ENCODE measurements at regions not wholly inside any gene's neighbourhood (a gene's known extent, or its start where the extent isn't known, plus 50 kb on each side); places are given as distances from the start of the nearest gene placed in this dataset.

GRCh38 chr12:45654002-45654665 lies 75.4 kb upstream of the ARID2 start:
- Histone ChIP-seq H3K27ac (ENCODE audit: low read depth, low read length) (no peak overlapping the region), H4K8ac (ENCODE audit: low read depth, low read length) (no peak overlapping the region), H2BK5ac (ENCODE audit: low read depth, low read length, poor library complexity) (no peak overlapping the region), H3K4me3 (ENCODE audit: low read depth, low read length) (no peak overlapping the region), H3K4me2 (ENCODE audit: low read length) (no peak overlapping the region), H3K79me1 (ENCODE audit: low read length) (no peaks in the 10 kb centered on the region), H4K91ac (ENCODE audit: low read depth, low read length) (no peak overlapping the region), H3K18ac (ENCODE audit: low read length) (no peak overlapping the region), H3K4me1 (ENCODE audit: control insufficient read depth in 1 of 2, insufficient read depth in 2 of 2, low read length in 2 of 2) (no peaks in the 10 kb centered on the region), H2BK12ac (ENCODE audit: low read length) (no peak overlapping the region), H3K9me3 (ENCODE audit: insufficient read depth, low read depth, low read length) (no peaks in the 10 kb centered on the region), H2BK120ac (ENCODE audit: insufficient read depth, low read length, poor library complexity) (no peak overlapping the region), H3K27me3 (ENCODE audit: insufficient read depth, low read length) (no peaks in the 10 kb centered on the region), H3K14ac (ENCODE audit: low read length) (no peak overlapping the region), H2AFZ (ENCODE audit: insufficient read depth, low read length, poor library complexity) (no peak overlapping the region), H3K23ac (ENCODE audit: low read length) (no peak overlapping the region), H3K9ac (ENCODE audit: low read length) (no peak overlapping the region), H3K4ac (ENCODE audit: low read depth, low read length) (no peak overlapping the region), H3K79me2 (ENCODE audit: control insufficient read depth, insufficient read depth, low read length, poor library complexity) (no peaks in the 10 kb centered on the region), H4K12ac (ENCODE audit: low read depth, low read length) (no peak overlapping the region), H2AK5ac (ENCODE audit: low read length) (no peak overlapping the region), H3K36me3 (ENCODE audit: control insufficient read depth in 1 of 2, insufficient read depth in 2 of 2, low read length in 2 of 2) (no peaks in the 10 kb centered on the region)
- WGBS (ENCODE audit: extremely low coverage, insufficient coverage, insufficient read length) = no CpG with 5 or more reads among the region's 3 CpGs
- DNase-seq = no peak

GRCh38 chr12:45655186-45655585 lies 74.3 kb upstream of the ARID2 start:
- DNase-seq = peak; percentile 6 to 35
- no CpG with 5 or more reads among the region's 5 CpGs for WGBS (ENCODE audit: extremely low coverage, insufficient coverage, insufficient read length)

GRCh38 chr12:45655743-45656142 lies 73.8 kb upstream of the ARID2 start:
- H3K27ac ChIP-seq (ENCODE audit: low read depth, low read length) = no peak overlapping the region
- no peak overlapping the region for H2AK5ac ChIP-seq (ENCODE audit: low read length)
- WGBS (ENCODE audit: extremely low coverage, insufficient coverage, insufficient read length) = no CpG with 5 or more reads among the region's 2 CpGs
- no peak overlapping the region for H3K14ac ChIP-seq (ENCODE audit: low read length)
- no peaks in the 10 kb centered on the region for H3K79me1 ChIP-seq (ENCODE audit: low read length)
- H4K8ac ChIP-seq (ENCODE audit: low read depth, low read length) = no peak overlapping the region
- no peak overlapping the region for H2BK5ac ChIP-seq (ENCODE audit: low read depth, low read length, poor library complexity)
- no peak overlapping the region for H3K9ac ChIP-seq (ENCODE audit: low read length)
- no peaks in the 10 kb centered on the region for H3K79me2 ChIP-seq (ENCODE audit: control insufficient read depth, insufficient read depth, low read length, poor library complexity)
- no peaks in the 10 kb centered on the region for H3K9me3 ChIP-seq (ENCODE audit: insufficient read depth, low read depth, low read length)
- no peak overlapping the region for H2BK12ac ChIP-seq (ENCODE audit: low read length)
- no peak overlapping the region for H3K18ac ChIP-seq (ENCODE audit: low read length)
- no peak overlapping the region for H4K12ac ChIP-seq (ENCODE audit: low read depth, low read length)
- no peak overlapping the region for H3K4me3 ChIP-seq (ENCODE audit: low read depth, low read length)
- H3K4me1 ChIP-seq (ENCODE audit: control insufficient read depth in 1 of 2, insufficient read depth in 2 of 2, low read length in 2 of 2) = peaks cover 0 to 3% of the 10 kb centered on the region in 2 experiments
- no peak overlapping the region for H3K4ac ChIP-seq (ENCODE audit: low read depth, low read length)
- no peaks in the 10 kb centered on the region for H3K27me3 ChIP-seq (ENCODE audit: insufficient read depth, low read length)
- H2BK120ac ChIP-seq (ENCODE audit: insufficient read depth, low read length, poor library complexity) = no peak overlapping the region
- no peak for DNase-seq
- no peaks in the 10 kb centered on the region for H3K36me3 ChIP-seq (ENCODE audit: control insufficient read depth in 1 of 2, insufficient read depth in 2 of 2, low read length in 2 of 2)
- H2AFZ ChIP-seq (ENCODE audit: insufficient read depth, low read length, poor library complexity) = no peak overlapping the region
- no peak overlapping the region for H3K4me2 ChIP-seq (ENCODE audit: low read length)
- H3K23ac ChIP-seq (ENCODE audit: low read length) = peak overlapping the region; percentile 12
- no peak overlapping the region for H4K91ac ChIP-seq (ENCODE audit: low read depth, low read length)

More at GRCh38 chr12:45655186-45655585, 74.3 kb upstream of the ARID2 start:
- Histone ChIP-seq H3K9ac (ENCODE audit: low read length) (no peak overlapping the region), H3K27me3 (ENCODE audit: insufficient read depth, low read length) (no peaks in the 10 kb centered on the region), H2BK120ac (ENCODE audit: insufficient read depth, low read length, poor library complexity) (no peak overlapping the region), H4K91ac (ENCODE audit: low read depth, low read length) (no peak overlapping the region), H2BK5ac (ENCODE audit: low read depth, low read length, poor library complexity) (no peak overlapping the region), H3K27ac (ENCODE audit: low read depth, low read length) (no peak overlapping the region), H3K4me3 (ENCODE audit: low read depth, low read length) (no peak overlapping the region), H4K8ac (ENCODE audit: low read depth, low read length) (no peak overlapping the region), H3K9me3 (ENCODE audit: insufficient read depth, low read depth, low read length) (no peaks in the 10 kb centered on the region), H3K79me2 (ENCODE audit: control insufficient read depth, insufficient read depth, low read length, poor library complexity) (no peaks in the 10 kb centered on the region), H2AK5ac (ENCODE audit: low read length) (no peak overlapping the region), H3K23ac (ENCODE audit: low read length) (no peak overlapping the region), H3K14ac (ENCODE audit: low read length) (no peak overlapping the region), H3K79me1 (ENCODE audit: low read length) (no peaks in the 10 kb centered on the region), H3K18ac (ENCODE audit: low read length) (no peak overlapping the region), H4K12ac (ENCODE audit: low read depth, low read length) (no peak overlapping the region), H3K36me3 (ENCODE audit: control insufficient read depth in 1 of 2, insufficient read depth in 2 of 2, low read length in 2 of 2) (no peaks in the 10 kb centered on the region), H3K4me1 (ENCODE audit: control insufficient read depth in 1 of 2, insufficient read depth in 2 of 2, low read length in 2 of 2) (peaks cover 0 to under 1% of the 10 kb centered on the region in 2 experiments), H3K4me2 (ENCODE audit: low read length) (no peak overlapping the region), H2BK12ac (ENCODE audit: low read length) (no peak overlapping the region), H3K4ac (ENCODE audit: low read depth, low read length) (no peak overlapping the region), H2AFZ (ENCODE audit: insufficient read depth, low read length, poor library complexity) (no peak overlapping the region)

GRCh38 chr12:45658020-45658419 lies 71.5 kb upstream of the ARID2 start:
- Histone ChIP-seq H3K14ac (ENCODE audit: low read length) (no peak overlapping the region), H3K9ac (ENCODE audit: low read length) (no peak overlapping the region), H4K8ac (ENCODE audit: low read depth, low read length) (no peak overlapping the region), H3K4ac (ENCODE audit: low read depth, low read length) (no peak overlapping the region), H2AK5ac (ENCODE audit: low read length) (no peak overlapping the region), H2BK120ac (ENCODE audit: insufficient read depth, low read length, poor library complexity) (no peak overlapping the region), H3K27ac (ENCODE audit: low read depth, low read length) (no peak overlapping the region), H2AFZ (ENCODE audit: insufficient read depth, low read length, poor library complexity) (no peak overlapping the region), H4K12ac (ENCODE audit: low read depth, low read length) (no peak overlapping the region), H3K9me3 (ENCODE audit: insufficient read depth, low read depth, low read length) (no peaks in the 10 kb centered on the region), H3K4me2 (ENCODE audit: low read length) (no peak overlapping the region), H3K79me2 (ENCODE audit: control insufficient read depth, insufficient read depth, low read length, poor library complexity) (no peaks in the 10 kb centered on the region), H4K91ac (ENCODE audit: low read depth, low read length) (no peak overlapping the region), H3K79me1 (ENCODE audit: low read length) (no peaks in the 10 kb centered on the region), H2BK12ac (ENCODE audit: low read length) (no peak overlapping the region), H3K18ac (ENCODE audit: low read length) (no peak overlapping the region), H3K27me3 (ENCODE audit: insufficient read depth, low read length) (no peaks in the 10 kb centered on the region), H3K36me3 (ENCODE audit: control insufficient read depth in 1 of 2, insufficient read depth in 2 of 2, low read length in 2 of 2) (no peaks in the 10 kb centered on the region), H3K23ac (ENCODE audit: low read length) (no peak overlapping the region), H3K4me1 (ENCODE audit: control insufficient read depth in 1 of 2, insufficient read depth in 2 of 2, low read length in 2 of 2) (peaks cover 0 to 3% of the 10 kb centered on the region in 2 experiments), H2BK5ac (ENCODE audit: low read depth, low read length, poor library complexity) (no peak overlapping the region), H3K4me3 (ENCODE audit: low read depth, low read length) (no peak overlapping the region)
- no CpG with 5 or more reads among the region's 4 CpGs for WGBS (ENCODE audit: extremely low coverage, insufficient coverage, insufficient read length)
- no peak for DNase-seq
